IMR-90 (cell line): ENCODE measurements at regions not wholly inside any gene's neighbourhood (a gene's known extent, or its start where the extent isn't known, plus 50 kb on each side); places are given as distances from the start of the nearest gene placed in this dataset.

Experiments used
- ATAC-seq: fragments of 200-7000 bp; cut with Tn5 transposase; 2 replicates; pipeline ENCODE4 v1.9.1; 2020; ENCODE audit warnings: low read depth, mild to moderate bottlenecking, moderate library complexity
- BruUV-seq: library from RNA; stranded (reverse); fragments of 400-500 nt; replicated peaks from 2 replicates; lab custom pipeline; 2021; lab: Mats Ljungman, UMichigan
- CTCF ChIA-PET: fragments of 300-600 bp; formaldehyde crosslinking; extraction: SDS; loops from one replicate; lab custom pipeline; 2021; ENCODE audit warnings: antibody characterized with exemption; lab: Yijun Ruan, JAX
- POLR2A ChIA-PET: fragments of 300-600 bp; sonication (Branson Sonifier 250); formaldehyde crosslinking; loops from one replicate; lab custom pipeline; 2022; ENCODE audit warnings: antibody characterized with exemption; ENCODE audit not compliant: unreplicated experiment; lab: Charles Lee
- DNase-seq: peaks from one replicate; pipeline ENCODE4 v3.0.0; 2013
- H2AFZ ChIP-seq: replicated peaks from 2 replicates; pipeline ENCODE3; 2013; ENCODE audit warnings: low read length, mild to moderate bottlenecking; ENCODE audit not compliant: poor library complexity
- H2AK5ac ChIP-seq: 2 replicates; pipeline ENCODE4 v1.6.1; 2013; ENCODE audit warnings: low read depth, low read length, inconsistent platforms
- H2AK9ac ChIP-seq: replicated peaks from 2 replicates; pipeline ENCODE3; 2013; ENCODE audit warnings: mild to moderate bottlenecking, low read depth, low read length, moderate library complexity; ENCODE audit not compliant: poor library complexity
- H2BK120ac ChIP-seq: 2 replicates; pipeline ENCODE4 v1.6.1; 2013; ENCODE audit warnings: low read depth, low read length, inconsistent platforms
- H2BK15ac ChIP-seq: 3 replicates; pipeline ENCODE4 v1.6.1; 2013; ENCODE audit warnings: low read depth, low read length, inconsistent platforms
- H2BK20ac ChIP-seq: 2 replicates; pipeline ENCODE4 v1.6.1; 2013; ENCODE audit warnings: low read depth, mild to moderate bottlenecking, inconsistent platforms, low read length, moderate library complexity
- H2BK5ac ChIP-seq: 2 replicates; pipeline ENCODE4 v1.6.1; 2013; ENCODE audit warnings: mild to moderate bottlenecking, low read depth, low read length, inconsistent platforms; ENCODE audit not compliant: poor library complexity, severe bottlenecking
- H3K14ac ChIP-seq: replicated peaks from 2 replicates; pipeline ENCODE4 v1.6.1; 2013; ENCODE audit warnings: low read depth, low read length, inconsistent platforms
- H3K18ac ChIP-seq: 2 replicates; pipeline ENCODE4 v1.6.1; 2013; ENCODE audit warnings: low read depth, low read length, control low read depth
- H3K23ac ChIP-seq: 2 replicates; pipeline ENCODE4 v1.6.1; 2013; ENCODE audit warnings: low read depth, low read length, inconsistent platforms
- H3K27ac ChIP-seq: 2 replicates; pipeline ENCODE4 v1.5.1; 2013; ENCODE audit warnings: mild to moderate bottlenecking, control low read depth, low read length; ENCODE audit not compliant: insufficient read depth
- H3K27me3 ChIP-seq: 2 replicates; pipeline ENCODE4 v1.6.1; 2013; ENCODE audit warnings: low read length; ENCODE audit not compliant: control insufficient read depth, insufficient read depth
- H3K36me3 ChIP-seq: 2 replicates; pipeline ENCODE4 v1.6.1; 2013; ENCODE audit warnings: low read length, mixed read lengths; ENCODE audit not compliant: control insufficient read depth, insufficient read depth
- H3K4ac ChIP-seq: 2 replicates; pipeline ENCODE4 v1.6.1; 2013; ENCODE audit warnings: low read depth, low read length, inconsistent platforms
- H3K4me1 ChIP-seq: 2 replicates; pipeline ENCODE4 v1.6.1; 2013; ENCODE audit warnings: low read length, mixed read lengths; ENCODE audit not compliant: control insufficient read depth, insufficient read depth
- H3K4me2 ChIP-seq: 2 replicates; pipeline ENCODE4 v1.6.1; 2013; ENCODE audit warnings: low read depth, mild to moderate bottlenecking, control low read depth, low read length, moderate library complexity
- H3K4me3 ChIP-seq: 2 replicates; pipeline ENCODE4 v1.5.1; 2013; ENCODE audit warnings: low read depth, mild to moderate bottlenecking, control low read depth, low read length, moderate library complexity; ENCODE audit not compliant: insufficient read depth
- H3K56ac ChIP-seq: 2 replicates; pipeline ENCODE4 v1.6.1; 2013; ENCODE audit warnings: low read length, inconsistent platforms; ENCODE audit not compliant: insufficient read depth; ENCODE audit errors: extremely low read depth
- H3K79me1 ChIP-seq, 2 experiments: 2 replicates each; pipeline ENCODE4 v1.6.1; 2013; ENCODE audit warnings: low read length in 2 of 2, inconsistent platforms in 1 of 2, low read depth in 1 of 2
- H3K9ac ChIP-seq: 2 replicates; pipeline ENCODE4 v1.6.1; 2013; ENCODE audit warnings: low read depth, low read length, control low read depth
- H3K9me1 ChIP-seq: 2 replicates; pipeline ENCODE4 v1.6.1; 2013; ENCODE audit warnings: low read length, inconsistent platforms; ENCODE audit not compliant: insufficient read depth
- H3K9me3 ChIP-seq: 2 replicates; pipeline ENCODE4 v1.6.1; 2013; ENCODE audit warnings: low read length; ENCODE audit not compliant: control insufficient read depth, insufficient read depth
- H4K20me1 ChIP-seq: 2 replicates; pipeline ENCODE4 v1.6.1; 2013; ENCODE audit warnings: low read length, inconsistent platforms; ENCODE audit not compliant: insufficient read depth
- H4K5ac ChIP-seq: 2 replicates; pipeline ENCODE4 v1.6.1; 2013; ENCODE audit warnings: mild to moderate bottlenecking, low read depth, low read length, control low read depth
- H4K8ac ChIP-seq, 2 experiments: 2 replicates each; pipeline ENCODE4 v1.6.1; 2013; ENCODE audit warnings: low read depth in 2 of 2, low read length in 2 of 2, control low read depth in 1 of 2, inconsistent platforms in 1 of 2
- H4K91ac ChIP-seq: 2 replicates; pipeline ENCODE4 v1.6.1; 2013; ENCODE audit warnings: low read depth, low read length, inconsistent platforms; ENCODE audit not compliant: insufficient read depth
- BHLHE40 ChIP-seq: fragments of 150-350 bp; IDR thresholded peaks from 2 replicates; pipeline ENCODE4 v1.6.1; 2016; ENCODE audit warnings: mild to moderate bottlenecking, low read depth, low read length
- CEBPB ChIP-seq: IDR thresholded peaks from 2 replicates; pipeline ENCODE4 v1.6.1; 2012; ENCODE audit warnings: low read depth, low read length, improper control_type of control experiment
- CHD1 ChIP-seq: IDR thresholded peaks from 2 replicates; pipeline ENCODE4 v1.6.1; 2012; ENCODE audit warnings: low read depth, low read length, improper control_type of control experiment
- FOS ChIP-seq: fragments of 150-350 bp; IDR thresholded peaks from 2 replicates; pipeline ENCODE4 v1.6.1; 2016; ENCODE audit warnings: low read depth, low read length
- MAFK ChIP-seq: IDR thresholded peaks from 2 replicates; pipeline ENCODE4 v1.6.1; 2012; ENCODE audit warnings: low read depth, low read length, improper control_type of control experiment
- MAZ ChIP-seq: IDR thresholded peaks from 2 replicates; pipeline ENCODE4 v1.6.1; 2012; ENCODE audit warnings: low read depth, mild to moderate bottlenecking, low read length, improper control_type of control experiment, moderate library complexity, borderline replicate concordance
- MXI1 ChIP-seq: IDR thresholded peaks from 2 replicates; pipeline ENCODE4 v1.6.1; 2012; ENCODE audit warnings: low read depth, mild to moderate bottlenecking, low read length, moderate library complexity, borderline replicate concordance
- NFE2L2 ChIP-seq: fragments of 150-350 bp; IDR thresholded peaks from 2 replicates; pipeline ENCODE4 v1.6.1; 2016; ENCODE audit warnings: low read depth, mild to moderate bottlenecking, low read length
- POLR2A ChIP-seq: IDR thresholded peaks from 2 replicates; pipeline ENCODE4 v1.6.1; 2012; ENCODE audit warnings: mild to moderate bottlenecking, low read depth, low read length
- RAD21 ChIP-seq: IDR thresholded peaks from 2 replicates; pipeline ENCODE4 v1.6.1; 2012; ENCODE audit warnings: low read length, improper control_type of control experiment
- RCOR1 ChIP-seq: IDR thresholded peaks from 2 replicates; pipeline ENCODE4 v1.6.1; 2012; ENCODE audit warnings: mild to moderate bottlenecking, low read length, improper control_type of control experiment; ENCODE audit not compliant: insufficient replicate concordance
- RFX5 ChIP-seq: IDR thresholded peaks from 2 replicates; pipeline ENCODE4 v1.8.0; 2012; ENCODE audit warnings: low read depth, mild to moderate bottlenecking, low read length, moderate library complexity
- SMC3 ChIP-seq: fragments of 150-350 bp; IDR thresholded peaks from 2 replicates; pipeline ENCODE4 v1.6.1; 2016; ENCODE audit warnings: low read depth, mild to moderate bottlenecking, antibody characterized with exemption, low read length, moderate library complexity
- WGBS, 2 experiments: methylation state at CpG; one replicate each; pipeline versions ENCODE4 v1.1.5 to v1.1.7; 2013; ENCODE audit warnings: missing lambda C conversion rate in 2 of 2; ENCODE audit not compliant: insufficient read length in 1 of 2; ENCODE audit errors: extremely low coverage in 2 of 2; 5-methylcytosine and 5-hydroxymethylcytosine counted together
- dilution Hi-C: fragments of 300-500 bp; cut with HindIII; formaldehyde crosslinking; loops from one replicate; pipeline ENCODE4 v1.14.3; 2018; ENCODE audit warnings: low sequenced_read_pairs; ENCODE audit not compliant: unreplicated experiment
- in situ Hi-C: fragments of 300-500 bp; cut with MboI; formaldehyde crosslinking; loops from 3 replicates; pipeline ENCODE4 v1.14.3; 2019; ENCODE audit warnings: low sequenced_read_pairs, inconsistent platforms, mixed read lengths
- intact Hi-C: fragments of 100-400 bp; cut with micrococcal nuclease; formaldehyde crosslinking; loops from 2 replicates; pipeline ENCODE4 v1.10.0; 2022
- TF ChIP-seq, protein P1 (sequence below): conservative IDR thresholded peaks from 2 replicates; pipeline ENCODE4 v1.5.1; 2012; ENCODE audit warnings: mild to moderate bottlenecking, low read depth, low read length, improper control_type of control experiment
- TF ChIP-seq, protein P2 (sequence below): fragments of 150-350 bp; IDR thresholded peaks from 2 replicates; pipeline ENCODE4 v1.6.1; 2016; ENCODE audit warnings: low read depth, mild to moderate bottlenecking, low read length, moderate library complexity, borderline replicate concordance
- TF ChIP-seq, protein P3 (sequence below): fragments of 150-350 bp; IDR thresholded peaks from 2 replicates; pipeline ENCODE4 v1.6.1; 2017; ENCODE audit warnings: mild to moderate bottlenecking, antibody characterized with exemption, low read length, low read depth

DNA sequence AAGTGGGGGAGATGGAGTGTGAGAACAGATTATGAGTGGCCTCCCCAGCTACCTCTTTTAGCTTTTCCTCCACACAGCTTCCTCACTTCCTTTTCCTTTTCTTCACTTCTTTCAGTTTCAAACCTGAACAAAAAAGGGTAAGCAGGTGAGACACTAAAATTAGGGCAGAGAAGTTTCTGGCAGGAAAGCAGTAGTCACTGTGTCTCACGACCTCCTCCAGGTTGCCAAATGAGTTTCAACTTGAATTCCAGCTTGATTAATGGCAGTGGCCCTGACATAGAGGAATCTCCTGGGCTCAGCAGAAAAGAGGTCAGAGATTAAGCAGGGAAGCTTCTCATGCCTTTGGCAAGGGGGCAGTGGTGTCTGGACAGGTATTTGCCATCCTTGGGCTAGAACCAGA is 63.7 kb upstream of the SPINK5 start:
- no TSS peak for BruUV-seq

More for the DNA sequence above, 63.7 kb upstream of the SPINK5 start:
- H3K23ac ChIP-seq: no peak overlapping the region
- H3K79me1 ChIP-seq: no peaks in the 10 kb centered on the region
- H2BK15ac ChIP-seq: no peak overlapping the region
- H2BK5ac ChIP-seq: no peak overlapping the region
- WGBS, 2 experiments: 17% methylated on average over 1 of the region's 1 CpG; no CpG with 5 or more reads in 1 of the 2 experiments
- no peak overlapping the region for H2AFZ ChIP-seq
- ATAC-seq (no peak), DNase-seq (no peak)
- H3K36me3 ChIP-seq: no peaks in the 10 kb centered on the region
- H3K4me2 ChIP-seq: no peak overlapping the region
- in situ Hi-C loops (no loop called here), intact Hi-C loops (loop anchor here (5.0 kb wide), 1 partner anchor 277 kb away; no protein-coding TSS in a partner anchor), dilution Hi-C loops (no loop called here)
- no peaks in the 10 kb centered on the region for H4K20me1 ChIP-seq
- H4K8ac ChIP-seq: no peak overlapping the region
- no peak overlapping the region for H3K9ac ChIP-seq
- no peak overlapping the region for H3K4me3 ChIP-seq
- H3K9me3 ChIP-seq: peaks cover 8% of the 10 kb centered on the region
- H4K91ac ChIP-seq: no peak overlapping the region
- no peak overlapping the region for H2BK120ac ChIP-seq
- ChIA-PET CTCF (no interaction called here), POLR2A (no interaction called here)
- no peaks in the 10 kb centered on the region for H3K9me1 ChIP-seq
- H3K56ac ChIP-seq: no peak overlapping the region
- no peak overlapping the region for H3K18ac ChIP-seq
- H3K4ac ChIP-seq: no peak overlapping the region
- H3K14ac ChIP-seq: no peak overlapping the region
- H3K27me3 ChIP-seq: no peaks in the 10 kb centered on the region
- no peak overlapping the region for H2AK5ac ChIP-seq
- H3K27ac ChIP-seq: no peak overlapping the region
- H3K4me1 ChIP-seq: no peaks in the 10 kb centered on the region
- H4K5ac ChIP-seq: no peak overlapping the region
- no peak overlapping the region for H2AK9ac ChIP-seq
- TF ChIP-seq MAZ (no peak), SMC3 (no peak), MXI1 (no peak), CHD1 (no peak), RAD21 (no peak), FOS (no peak), MAFK (no peak), RCOR1 (no peak), RFX5 (no peak), NFE2L2 (no peak), POLR2A (no peak), BHLHE40 (no peak), CEBPB (no peak)
- TF ChIP-seq, protein P1, sequence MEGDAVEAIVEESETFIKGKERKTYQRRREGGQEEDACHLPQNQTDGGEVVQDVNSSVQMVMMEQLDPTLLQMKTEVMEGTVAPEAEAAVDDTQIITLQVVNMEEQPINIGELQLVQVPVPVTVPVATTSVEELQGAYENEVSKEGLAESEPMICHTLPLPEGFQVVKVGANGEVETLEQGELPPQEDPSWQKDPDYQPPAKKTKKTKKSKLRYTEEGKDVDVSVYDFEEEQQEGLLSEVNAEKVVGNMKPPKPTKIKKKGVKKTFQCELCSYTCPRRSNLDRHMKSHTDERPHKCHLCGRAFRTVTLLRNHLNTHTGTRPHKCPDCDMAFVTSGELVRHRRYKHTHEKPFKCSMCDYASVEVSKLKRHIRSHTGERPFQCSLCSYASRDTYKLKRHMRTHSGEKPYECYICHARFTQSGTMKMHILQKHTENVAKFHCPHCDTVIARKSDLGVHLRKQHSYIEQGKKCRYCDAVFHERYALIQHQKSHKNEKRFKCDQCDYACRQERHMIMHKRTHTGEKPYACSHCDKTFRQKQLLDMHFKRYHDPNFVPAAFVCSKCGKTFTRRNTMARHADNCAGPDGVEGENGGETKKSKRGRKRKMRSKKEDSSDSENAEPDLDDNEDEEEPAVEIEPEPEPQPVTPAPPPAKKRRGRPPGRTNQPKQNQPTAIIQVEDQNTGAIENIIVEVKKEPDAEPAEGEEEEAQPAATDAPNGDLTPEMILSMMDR: no peak
- TF ChIP-seq, protein P2, sequence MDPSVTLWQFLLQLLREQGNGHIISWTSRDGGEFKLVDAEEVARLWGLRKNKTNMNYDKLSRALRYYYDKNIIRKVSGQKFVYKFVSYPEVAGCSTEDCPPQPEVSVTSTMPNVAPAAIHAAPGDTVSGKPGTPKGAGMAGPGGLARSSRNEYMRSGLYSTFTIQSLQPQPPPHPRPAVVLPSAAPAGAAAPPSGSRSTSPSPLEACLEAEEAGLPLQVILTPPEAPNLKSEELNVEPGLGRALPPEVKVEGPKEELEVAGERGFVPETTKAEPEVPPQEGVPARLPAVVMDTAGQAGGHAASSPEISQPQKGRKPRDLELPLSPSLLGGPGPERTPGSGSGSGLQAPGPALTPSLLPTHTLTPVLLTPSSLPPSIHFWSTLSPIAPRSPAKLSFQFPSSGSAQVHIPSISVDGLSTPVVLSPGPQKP: no peak
- TF ChIP-seq, protein P3, sequence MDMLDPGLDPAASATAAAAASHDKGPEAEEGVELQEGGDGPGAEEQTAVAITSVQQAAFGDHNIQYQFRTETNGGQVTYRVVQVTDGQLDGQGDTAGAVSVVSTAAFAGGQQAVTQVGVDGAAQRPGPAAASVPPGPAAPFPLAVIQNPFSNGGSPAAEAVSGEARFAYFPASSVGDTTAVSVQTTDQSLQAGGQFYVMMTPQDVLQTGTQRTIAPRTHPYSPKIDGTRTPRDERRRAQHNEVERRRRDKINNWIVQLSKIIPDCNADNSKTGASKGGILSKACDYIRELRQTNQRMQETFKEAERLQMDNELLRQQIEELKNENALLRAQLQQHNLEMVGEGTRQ: no peak
- no peak overlapping the region for H2BK20ac ChIP-seq
